ENCODE measurements at regions not wholly inside any gene's neighbourhood (a gene's known extent, or its start where the extent isn't known, plus 50 kb on each side); places are given as distances from the start of the nearest gene placed in this dataset.

DNA sequence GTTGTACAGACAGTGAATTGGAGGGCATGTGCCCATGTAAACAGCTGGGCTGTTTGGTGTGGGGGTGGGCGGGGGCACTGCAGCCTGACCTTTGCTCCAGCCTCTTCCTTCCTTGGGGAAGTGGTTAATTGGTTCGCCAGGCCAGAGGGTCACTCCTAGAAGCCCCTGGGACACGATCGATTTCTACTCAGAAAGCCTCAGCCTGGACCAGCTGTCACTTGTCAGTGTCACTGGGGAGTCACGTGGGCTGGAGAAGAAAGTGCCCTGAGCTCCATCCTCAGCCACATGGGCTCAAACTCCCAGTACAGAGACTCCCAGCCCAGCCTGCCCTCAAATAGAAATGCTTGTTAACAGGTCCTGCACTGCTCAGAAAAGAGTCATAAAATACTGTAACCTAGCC lies 423.8 kb upstream of the SULF2 start:
- no peak for TF ChIP-seq EP300 (IDR thresholded peaks at IDR 0.05)
- no peak for TF ChIP-seq CTCF (IDR thresholded peaks at IDR 0.05)
- no peak for TF ChIP-seq POLR2AphosphoS5 (IDR thresholded peaks at IDR 0.05)
